ENCODE measurements at regions not wholly inside any gene's neighbourhood (a gene's known extent, or its start where the extent isn't known, plus 50 kb on each side); places are given as distances from the start of the nearest gene placed in this dataset.

DNA sequence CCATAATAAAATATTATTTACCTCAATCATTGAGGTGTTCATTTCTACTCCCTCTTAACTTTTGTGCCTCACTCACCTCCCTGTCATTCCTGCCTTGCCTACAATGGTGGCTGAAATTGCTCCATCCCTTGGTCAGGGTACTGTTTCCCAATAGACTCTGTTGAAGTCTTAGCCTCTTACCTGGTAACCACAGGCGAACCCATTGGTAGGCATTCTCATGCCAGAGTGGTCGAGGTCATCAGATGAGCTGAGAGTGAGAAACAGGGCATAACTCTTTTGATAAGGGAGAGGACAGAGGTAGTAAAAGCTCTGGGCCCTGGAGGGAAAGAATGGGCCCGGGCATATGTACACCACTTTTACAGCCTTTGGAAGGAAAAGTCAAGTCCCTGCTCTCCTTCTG lies 265.6 kb downstream of the ARRDC4 start:
- H3K4me1 Mint-ChIP-seq (ENCODE audit: low read depth) = no peaks in the 10 kb centered on the region
- H3K27me3 Mint-ChIP-seq (ENCODE audit: low read depth) = no peaks in the 10 kb centered on the region
- H3K9me3 Mint-ChIP-seq = no peaks in the 10 kb centered on the region
- no peaks in the 10 kb centered on the region for H3K36me3 Mint-ChIP-seq (ENCODE audit: low read depth)
- no peak overlapping the region for H3K27ac Mint-ChIP-seq
- H3K4me3 Mint-ChIP-seq = no peak overlapping the region

DNA sequence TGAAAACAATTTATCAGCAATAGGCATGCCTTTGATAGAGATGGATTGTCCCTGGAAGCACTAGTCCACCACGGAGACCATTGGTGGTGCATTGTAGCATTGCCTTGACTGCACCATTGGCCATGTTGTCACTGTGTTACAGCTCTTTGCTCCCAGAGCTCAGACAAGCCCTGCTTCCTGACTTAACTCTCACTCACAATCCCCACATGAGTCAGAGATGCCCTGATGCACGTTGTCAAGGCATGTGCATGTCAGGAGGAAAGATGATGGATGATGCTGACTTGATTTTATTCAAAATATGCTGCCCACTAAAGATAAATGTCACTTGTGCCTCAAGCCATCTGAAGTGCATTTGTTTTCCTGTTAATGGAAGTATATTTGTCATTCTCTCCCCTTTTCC lies 266.1 kb downstream of the ARRDC4 start:
- no peaks in the 10 kb centered on the region for H3K27me3 Mint-ChIP-seq (ENCODE audit: low read depth)
- no peaks in the 10 kb centered on the region for H3K9me3 Mint-ChIP-seq
- no peak overlapping the region for H3K4me3 Mint-ChIP-seq
- H3K4me1 Mint-ChIP-seq (ENCODE audit: low read depth) = no peaks in the 10 kb centered on the region
- no peak overlapping the region for H3K27ac Mint-ChIP-seq
- no peaks in the 10 kb centered on the region for H3K36me3 Mint-ChIP-seq (ENCODE audit: low read depth)

DNA sequence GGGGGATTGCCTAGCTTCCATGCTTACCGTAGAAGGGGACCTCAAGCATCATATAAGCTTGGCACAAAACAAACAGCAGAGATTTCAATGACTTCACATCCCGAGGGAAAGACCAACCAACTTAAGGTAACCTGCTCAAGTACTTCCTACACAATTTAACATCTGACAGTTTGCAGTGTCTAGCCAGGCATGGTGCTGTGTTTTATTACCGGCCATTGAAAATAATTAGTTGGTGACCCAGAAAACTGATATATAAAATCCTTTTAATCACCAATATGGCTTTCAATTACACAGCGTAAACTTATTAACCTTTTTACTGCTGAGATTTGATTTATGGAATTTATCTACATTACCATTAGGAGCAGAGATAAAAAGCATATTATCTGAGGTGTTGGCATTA lies 268.3 kb downstream of the ARRDC4 start:
- Mint-ChIP-seq H3K4me1 (ENCODE audit: low read depth) (no peaks in the 10 kb centered on the region), H3K27me3 (ENCODE audit: low read depth) (no peaks in the 10 kb centered on the region), H3K36me3 (ENCODE audit: low read depth) (no peaks in the 10 kb centered on the region), H3K27ac (no peak overlapping the region), H3K4me3 (no peak overlapping the region), H3K9me3 (no peaks in the 10 kb centered on the region)

DNA sequence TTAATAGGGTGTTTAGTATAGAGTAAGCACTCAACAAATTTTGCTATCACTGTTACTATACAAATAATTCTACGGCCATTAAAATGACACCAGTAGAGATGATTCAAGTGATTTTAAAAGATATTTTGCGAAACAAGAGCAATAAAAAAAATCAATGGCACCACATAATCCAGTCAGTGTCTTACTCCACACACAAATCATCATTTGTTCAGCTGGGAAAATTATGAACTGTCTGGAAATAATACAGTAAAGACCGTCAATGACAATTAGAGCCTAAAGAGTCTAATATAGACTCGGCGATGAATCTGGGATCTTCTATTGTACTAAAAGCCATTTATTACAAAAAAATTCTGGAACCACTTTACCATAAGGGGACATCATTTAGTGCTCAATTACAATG lies 270.5 kb downstream of the ARRDC4 start:
- Mint-ChIP-seq H3K27me3 (ENCODE audit: low read depth) (no peaks in the 10 kb centered on the region), H3K9me3 (no peaks in the 10 kb centered on the region), H3K4me1 (ENCODE audit: low read depth) (no peaks in the 10 kb centered on the region), H3K4me3 (no peak overlapping the region), H3K27ac (no peak overlapping the region), H3K36me3 (ENCODE audit: low read depth) (no peaks in the 10 kb centered on the region)

DNA sequence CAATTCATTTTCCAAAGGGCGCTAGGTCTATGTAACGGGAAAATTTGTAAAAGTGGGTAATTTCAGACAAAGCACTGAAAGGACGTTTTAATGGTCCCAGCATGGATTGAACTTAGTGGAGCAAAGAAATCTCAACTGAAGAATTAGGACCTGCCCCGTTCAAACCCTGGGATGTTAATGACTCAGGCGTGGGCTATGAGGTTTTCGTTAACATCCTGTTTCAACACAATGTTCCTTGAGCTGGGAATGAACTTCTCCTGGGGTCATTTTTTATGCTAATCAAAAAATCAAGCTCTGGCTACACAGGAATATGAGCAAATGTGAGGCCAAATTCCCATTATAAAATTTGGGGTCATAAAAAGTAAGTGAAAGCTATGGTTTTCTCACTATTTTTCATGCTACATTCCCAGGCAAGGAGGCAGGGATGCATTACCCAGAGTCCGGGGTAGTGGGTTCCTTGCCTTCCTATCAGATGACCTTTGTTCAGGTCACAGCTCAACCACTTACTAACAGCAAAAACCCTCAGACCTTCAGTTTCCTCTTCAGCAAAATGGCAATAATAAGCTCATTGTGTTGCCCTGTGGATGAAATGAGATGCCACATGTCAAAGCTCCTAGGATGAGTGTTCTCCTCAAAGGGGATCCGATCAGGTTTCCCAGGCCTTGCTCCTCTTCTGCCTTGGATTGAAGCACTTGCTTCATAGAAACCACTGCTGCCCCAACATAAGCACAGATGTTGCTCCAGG lies 271.4 kb downstream of the ARRDC4 start:
- no peaks in the 10 kb centered on the region for H3K36me3 Mint-ChIP-seq (ENCODE audit: low read depth)
- no peaks in the 10 kb centered on the region for H3K27me3 Mint-ChIP-seq (ENCODE audit: low read depth)

DNA sequence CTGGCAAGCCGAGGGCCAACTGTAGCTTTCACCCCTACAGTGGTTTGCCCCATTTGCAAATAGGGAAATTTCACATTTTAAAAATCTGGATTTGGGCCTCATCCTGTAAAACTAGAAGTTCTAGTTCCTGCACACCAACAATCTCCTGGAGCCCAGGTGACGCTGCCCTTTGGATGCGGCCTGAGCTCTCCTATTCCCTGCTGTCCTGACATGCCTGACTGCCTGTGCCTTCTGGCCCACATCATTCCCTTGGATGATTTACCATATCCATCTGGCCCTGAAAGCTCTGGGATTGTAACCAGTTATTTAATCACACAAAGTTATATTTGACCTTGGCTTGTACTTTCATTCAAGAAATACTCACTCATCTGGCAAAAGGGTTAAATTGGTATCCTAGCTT lies 272.3 kb downstream of the ARRDC4 start:
- H3K27ac Mint-ChIP-seq = no peak overlapping the region
- no peaks in the 10 kb centered on the region for H3K9me3 Mint-ChIP-seq
- H3K4me1 Mint-ChIP-seq (ENCODE audit: low read depth) = no peaks in the 10 kb centered on the region
- no peaks in the 10 kb centered on the region for H3K27me3 Mint-ChIP-seq (ENCODE audit: low read depth)
- no peaks in the 10 kb centered on the region for H3K36me3 Mint-ChIP-seq (ENCODE audit: low read depth)
- H3K4me3 Mint-ChIP-seq = no peak overlapping the region

More for the DNA sequence above, 271.4 kb downstream of the ARRDC4 start:
- Mint-ChIP-seq H3K9me3 (no peaks in the 10 kb centered on the region), H3K27ac (no peak overlapping the region), H3K4me3 (no peak overlapping the region), H3K4me1 (ENCODE audit: low read depth) (no peaks in the 10 kb centered on the region)

DNA sequence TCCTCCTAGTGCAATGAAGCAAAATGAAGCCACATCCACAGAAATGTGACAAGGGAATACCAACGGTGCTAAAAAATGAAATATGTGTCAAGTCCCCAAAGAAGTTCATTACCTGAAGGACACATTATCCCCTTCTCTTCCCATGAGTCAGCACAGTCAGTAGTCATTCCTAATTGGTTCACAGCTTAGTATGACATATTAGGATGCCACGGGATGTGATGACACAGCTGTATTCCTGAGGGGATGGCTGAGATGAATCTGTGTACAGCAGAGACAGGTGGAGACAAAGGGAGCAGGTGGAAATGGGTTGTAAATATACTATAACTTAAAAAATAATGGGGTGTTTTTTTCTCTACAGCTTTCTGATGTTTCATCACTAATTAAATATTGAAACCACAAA lies 273.4 kb downstream of the ARRDC4 start:
- Mint-ChIP-seq H3K4me1 (ENCODE audit: low read depth) (no peaks in the 10 kb centered on the region), H3K4me3 (no peak overlapping the region), H3K9me3 (no peaks in the 10 kb centered on the region), H3K36me3 (ENCODE audit: low read depth) (no peaks in the 10 kb centered on the region), H3K27ac (no peak overlapping the region), H3K27me3 (ENCODE audit: low read depth) (no peaks in the 10 kb centered on the region)

DNA sequence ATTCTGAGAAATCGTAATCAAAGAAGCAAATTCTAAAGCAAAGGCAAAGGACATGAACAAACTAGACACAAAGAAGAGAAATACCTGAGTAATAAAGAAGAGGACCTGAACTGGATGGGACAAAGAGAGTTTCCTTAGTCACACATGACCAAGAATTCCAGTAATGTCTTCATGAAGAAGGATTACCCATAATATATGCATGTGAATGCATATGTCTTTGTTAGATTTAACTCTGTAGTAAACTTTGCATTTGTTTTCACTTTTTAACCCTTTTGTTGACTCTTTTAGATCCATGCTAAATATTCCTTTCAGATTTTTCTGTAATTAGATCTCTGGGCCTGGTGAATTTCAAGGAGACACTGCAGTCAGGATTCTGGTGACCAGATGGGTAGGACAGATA lies 279.8 kb downstream of the ARRDC4 start:
- Mint-ChIP-seq H3K9me3 (no peaks in the 10 kb centered on the region), H3K27me3 (ENCODE audit: low read depth) (no peaks in the 10 kb centered on the region), H3K4me1 (ENCODE audit: low read depth) (no peaks in the 10 kb centered on the region), H3K4me3 (no peak overlapping the region), H3K27ac (no peak overlapping the region), H3K36me3 (ENCODE audit: low read depth) (no peaks in the 10 kb centered on the region)

DNA sequence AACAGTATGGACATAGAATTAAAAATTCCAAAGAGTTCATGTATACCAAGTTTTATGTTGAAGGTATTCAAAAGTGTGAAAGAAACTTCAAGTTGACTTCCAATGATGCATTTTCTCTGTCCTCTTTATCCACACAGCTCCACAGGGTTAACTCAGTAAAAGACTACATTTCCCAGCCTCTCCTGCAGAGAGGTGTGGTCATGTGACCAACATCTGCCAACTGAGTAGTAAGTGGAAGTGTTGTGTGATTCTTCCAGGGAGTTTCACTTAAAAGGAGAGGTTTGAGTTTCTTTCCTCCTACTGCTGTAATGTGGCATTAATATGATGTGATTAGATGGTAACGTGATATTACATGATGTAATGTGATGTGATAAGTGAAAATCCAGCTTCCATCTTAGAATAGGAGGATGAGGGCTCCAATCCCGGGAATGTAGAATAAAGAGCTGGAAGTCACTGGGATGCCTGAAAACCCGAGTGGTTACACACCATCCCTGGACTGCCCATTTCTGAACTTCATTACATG lies 280.6 kb downstream of the ARRDC4 start:
- Mint-ChIP-seq H3K27me3 (ENCODE audit: low read depth) (no peaks in the 10 kb centered on the region), H3K27ac (no peak overlapping the region), H3K36me3 (ENCODE audit: low read depth) (no peaks in the 10 kb centered on the region), H3K9me3 (no peaks in the 10 kb centered on the region), H3K4me3 (no peak overlapping the region), H3K4me1 (ENCODE audit: low read depth) (no peaks in the 10 kb centered on the region)

DNA sequence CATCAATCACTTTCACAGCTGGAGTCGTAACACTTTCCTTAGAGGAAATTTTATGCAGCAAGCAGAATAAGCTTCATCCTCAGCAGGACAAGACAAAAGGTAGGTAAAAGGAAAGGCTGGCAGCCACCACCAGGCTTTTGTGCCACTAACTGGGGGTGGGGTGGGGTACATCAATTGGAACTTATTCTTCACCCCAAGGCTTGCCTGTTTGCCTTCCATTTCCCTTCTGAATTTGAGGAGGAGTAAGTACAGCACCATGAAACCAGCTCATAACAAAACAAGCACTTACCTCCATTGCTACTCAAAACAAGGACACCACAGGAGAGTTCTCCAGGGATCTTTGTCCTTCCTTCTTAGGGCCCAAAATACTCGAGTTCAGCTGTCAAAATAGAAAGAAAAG lies 296.8 kb downstream of the ARRDC4 start:
- no peak overlapping the region for H3K27ac Mint-ChIP-seq
- no peak overlapping the region for H3K4me3 Mint-ChIP-seq
- no peaks in the 10 kb centered on the region for H3K4me1 Mint-ChIP-seq (ENCODE audit: low read depth)
- H3K9me3 Mint-ChIP-seq = peaks cover 10% of the 10 kb centered on the region
- no peaks in the 10 kb centered on the region for H3K27me3 Mint-ChIP-seq (ENCODE audit: low read depth)
- H3K36me3 Mint-ChIP-seq (ENCODE audit: low read depth) = no peaks in the 10 kb centered on the region

DNA sequence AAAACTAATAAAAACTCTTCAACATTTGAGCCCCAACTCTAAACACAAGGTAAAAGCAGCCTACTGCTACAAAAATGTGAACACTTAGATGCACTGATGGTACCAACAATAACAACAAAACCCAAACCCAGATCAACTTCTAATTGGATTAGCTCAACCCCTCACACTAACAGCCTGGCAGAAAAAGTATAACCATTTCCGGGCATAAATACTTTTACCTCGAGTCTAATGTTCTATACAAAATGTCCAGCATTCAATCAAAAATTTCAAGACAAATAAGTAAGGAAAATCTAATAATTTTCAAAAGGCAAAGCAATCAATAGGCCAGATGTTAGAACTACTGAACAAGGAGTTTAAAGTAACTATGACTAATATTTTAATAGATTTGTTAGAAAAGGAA lies 303.3 kb downstream of the ARRDC4 start:
- no peaks in the 10 kb centered on the region for H3K27me3 Mint-ChIP-seq (ENCODE audit: low read depth)
- H3K4me3 Mint-ChIP-seq = no peak overlapping the region
- H3K27ac Mint-ChIP-seq = no peak overlapping the region
- H3K4me1 Mint-ChIP-seq (ENCODE audit: low read depth) = no peaks in the 10 kb centered on the region
- H3K36me3 Mint-ChIP-seq (ENCODE audit: low read depth) = no peaks in the 10 kb centered on the region
- H3K9me3 Mint-ChIP-seq = peaks cover 30% of the 10 kb centered on the region

DNA sequence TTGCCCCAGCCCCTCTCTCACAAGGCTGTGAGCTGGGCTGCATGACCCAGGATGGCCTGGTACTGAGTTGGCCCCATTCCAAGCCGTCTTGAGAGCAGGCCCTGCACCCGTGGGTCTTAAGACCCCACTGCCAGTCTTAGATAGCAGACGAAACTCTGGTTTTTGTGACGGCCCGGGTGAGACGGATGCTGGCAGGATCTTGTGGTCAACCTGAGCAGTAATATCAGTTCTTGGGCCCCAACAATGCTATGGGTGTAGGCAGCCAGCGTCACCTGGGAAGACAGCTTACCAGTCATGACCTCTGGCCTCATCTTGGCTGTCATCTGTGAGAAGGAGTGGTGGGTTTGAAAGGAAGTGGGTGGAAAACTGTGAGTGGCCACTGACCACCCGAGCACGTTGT lies 305.8 kb downstream of the ARRDC4 start:
- Mint-ChIP-seq H3K36me3 (ENCODE audit: low read depth) (no peaks in the 10 kb centered on the region), H3K9me3 (peaks cover 28% of the 10 kb centered on the region), H3K4me1 (ENCODE audit: low read depth) (no peaks in the 10 kb centered on the region), H3K4me3 (no peak overlapping the region), H3K27me3 (ENCODE audit: low read depth) (no peaks in the 10 kb centered on the region), H3K27ac (no peak overlapping the region)

DNA sequence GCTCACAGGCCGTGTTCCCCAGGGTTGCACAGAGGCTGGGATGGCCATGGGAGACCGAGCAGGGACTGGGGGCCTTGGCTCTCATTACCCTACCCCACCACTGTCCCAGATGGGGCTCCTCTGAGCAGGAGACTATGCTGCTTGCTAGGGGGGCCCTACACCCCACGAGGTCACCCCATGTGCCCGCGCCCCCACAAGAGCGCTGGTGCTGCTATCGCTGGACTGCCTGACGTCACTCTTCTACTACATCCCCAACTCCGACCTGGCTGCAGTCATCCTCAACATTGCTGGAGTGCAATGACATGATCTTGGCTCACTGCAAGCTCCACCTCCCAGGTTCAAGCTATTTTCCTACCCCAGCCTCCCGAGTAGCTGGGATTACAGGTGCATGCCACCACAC lies 307.7 kb downstream of the ARRDC4 start:
- Mint-ChIP-seq H3K4me3 (no peak overlapping the region), H3K27me3 (ENCODE audit: low read depth) (no peaks in the 10 kb centered on the region)

DNA sequence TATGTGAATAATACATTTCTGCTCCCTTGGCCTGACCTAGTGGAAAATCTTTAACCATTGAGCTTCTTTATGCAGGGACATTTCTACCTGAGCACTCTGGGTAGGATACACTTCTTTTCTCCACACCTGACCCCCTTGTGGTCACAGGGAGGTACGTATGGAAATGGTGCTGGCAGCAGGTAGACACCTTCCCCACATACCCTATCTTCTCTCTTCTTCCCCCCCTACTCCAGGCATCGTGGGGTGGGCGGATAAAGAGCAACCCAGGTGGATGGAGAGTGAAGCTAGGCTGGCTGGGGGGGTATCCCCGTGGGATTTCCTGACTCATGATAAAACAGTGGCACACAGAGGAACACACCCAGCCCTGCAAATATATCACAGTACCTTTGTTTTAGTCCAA lies 312.1 kb downstream of the ARRDC4 start:
- H3K27ac Mint-ChIP-seq = no peak overlapping the region
- H3K27me3 Mint-ChIP-seq (ENCODE audit: low read depth) = no peaks in the 10 kb centered on the region
- H3K4me3 Mint-ChIP-seq = no peak overlapping the region
- H3K9me3 Mint-ChIP-seq = peaks cover 4% of the 10 kb centered on the region
- no peaks in the 10 kb centered on the region for H3K36me3 Mint-ChIP-seq (ENCODE audit: low read depth)
- no peaks in the 10 kb centered on the region for H3K4me1 Mint-ChIP-seq (ENCODE audit: low read depth)

More for the DNA sequence above, 307.7 kb downstream of the ARRDC4 start:
- Mint-ChIP-seq H3K27ac (no peak overlapping the region), H3K4me1 (ENCODE audit: low read depth) (no peaks in the 10 kb centered on the region), H3K9me3 (peaks cover 27% of the 10 kb centered on the region), H3K36me3 (ENCODE audit: low read depth) (no peaks in the 10 kb centered on the region)

DNA sequence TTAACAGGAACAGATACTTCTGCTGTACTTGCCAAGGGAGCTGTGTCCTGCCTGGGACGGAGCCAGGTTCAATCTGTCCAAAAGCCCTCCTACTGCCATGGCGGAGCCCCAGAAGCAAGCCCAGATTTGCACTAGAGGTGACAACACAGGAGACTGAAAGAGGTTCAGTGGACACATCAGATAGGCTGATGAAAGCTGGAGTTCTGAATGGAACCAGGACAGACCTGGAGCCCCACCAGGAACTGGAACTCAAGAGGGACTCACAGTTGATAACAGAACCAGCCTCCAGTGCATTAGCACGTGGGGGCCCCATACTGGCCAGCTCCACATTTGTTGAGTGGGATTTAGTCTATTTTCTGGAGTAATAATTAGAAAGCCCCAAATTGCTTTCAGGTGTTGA lies 315.5 kb downstream of the ARRDC4 start:
- H3K4me3 Mint-ChIP-seq = no peak overlapping the region
- no peak overlapping the region for H3K27ac Mint-ChIP-seq
- H3K27me3 Mint-ChIP-seq (ENCODE audit: low read depth) = no peaks in the 10 kb centered on the region
- H3K9me3 Mint-ChIP-seq = no peaks in the 10 kb centered on the region
- H3K36me3 Mint-ChIP-seq (ENCODE audit: low read depth) = no peaks in the 10 kb centered on the region
- no peaks in the 10 kb centered on the region for H3K4me1 Mint-ChIP-seq (ENCODE audit: low read depth)

DNA sequence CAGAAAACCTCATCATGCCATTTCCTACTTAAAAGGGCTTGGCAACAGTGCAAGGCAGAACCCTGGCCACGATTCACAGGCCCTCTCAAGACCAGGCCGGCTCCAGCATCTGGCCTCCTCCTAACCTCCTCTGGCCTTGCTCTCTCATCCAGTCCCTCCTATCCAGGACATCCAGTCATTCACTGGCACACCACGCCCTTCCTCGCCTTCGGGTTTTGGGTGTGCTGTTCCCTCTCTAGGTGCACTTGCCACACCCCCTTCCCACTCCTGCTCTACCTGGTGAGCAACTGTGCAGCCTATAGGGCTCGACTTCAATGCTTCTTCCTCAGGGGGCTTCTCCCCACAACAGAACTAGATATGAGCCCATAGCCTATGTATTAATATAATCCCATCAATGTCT lies 317.1 kb downstream of the ARRDC4 start:
- H3K36me3 Mint-ChIP-seq (ENCODE audit: low read depth) = no peaks in the 10 kb centered on the region
- no peaks in the 10 kb centered on the region for H3K9me3 Mint-ChIP-seq
- H3K27ac Mint-ChIP-seq = no peak overlapping the region
- H3K27me3 Mint-ChIP-seq (ENCODE audit: low read depth) = no peaks in the 10 kb centered on the region
- H3K4me3 Mint-ChIP-seq = no peak overlapping the region
- no peaks in the 10 kb centered on the region for H3K4me1 Mint-ChIP-seq (ENCODE audit: low read depth)

Data from T-helper 1 cell treated with Interleukin-12 subunit alpha and Interleukin-12 subunit beta and Interleukin-4 antibody, amounts not matched to agents 30 μg/mL and 1 μg/mL, for 36 hours (primary cell).